ENCODE measurements at regions not wholly inside any gene's neighbourhood (a gene's known extent, or its start where the extent isn't known, plus 50 kb on each side); places are given as distances from the start of the nearest gene placed in this dataset.
A peak's percentile ranks its signal among the peaks of the same experiment; 100 is the strongest.

DNA sequence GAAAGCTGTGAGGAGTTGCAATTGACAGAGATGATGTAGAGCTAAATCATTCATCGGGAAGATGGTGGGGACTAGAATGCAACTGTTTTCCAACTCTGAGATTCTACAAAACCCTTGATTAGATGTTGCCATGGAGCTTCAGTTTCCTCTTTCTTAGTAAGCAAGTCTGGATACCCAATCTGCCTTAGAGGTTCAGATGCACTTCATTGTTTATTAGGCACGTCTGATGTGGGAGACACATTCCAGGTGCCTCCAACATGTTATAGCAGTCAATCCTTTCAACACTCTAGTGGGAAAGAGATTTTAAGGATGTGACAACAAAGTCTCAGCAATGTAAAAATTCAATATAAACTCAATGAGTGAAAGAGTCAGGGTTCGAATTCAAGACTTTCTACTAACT, 291.3 kb upstream of the PHYHIPL start:
- DNase-seq (ENCODE audit: low spot score), result no peak

GRCh38 chr10:58885686-58886345, 290.6 kb upstream of the PHYHIPL start:
- no peak for DNase-seq (ENCODE audit: low spot score)

- no peak for DNase-seq (ENCODE audit: low spot score)
Observed at GRCh38 chr10:58886406-58886805, 290.0 kb upstream of the PHYHIPL start.

DNA sequence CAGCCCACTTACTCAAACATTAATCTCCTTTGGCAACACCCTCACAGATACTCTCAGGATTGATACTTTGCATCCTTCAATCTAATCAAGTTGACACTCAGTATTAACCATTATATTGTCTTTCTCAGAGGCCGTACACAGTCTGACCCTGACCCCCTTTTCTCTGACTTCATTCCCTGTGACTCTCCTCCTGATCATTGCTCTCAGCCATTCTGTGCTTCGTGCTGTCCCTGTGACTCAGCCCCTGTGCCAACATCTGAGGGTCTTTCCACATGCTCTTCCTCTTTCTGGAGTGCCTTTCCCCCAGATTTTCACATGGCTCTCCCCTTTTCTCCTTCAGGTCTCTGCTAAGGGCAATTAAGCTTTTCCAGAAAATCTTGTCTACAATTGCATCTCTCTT, 289.0 kb upstream of the PHYHIPL start:
- DNase-seq (ENCODE audit: low spot score), result no peak

GRCh38 chr10:58888957-58889356, 287.5 kb upstream of the PHYHIPL start:
- no peak for DNase-seq (ENCODE audit: low spot score)

- peak; percentile 15 for DNase-seq (ENCODE audit: low spot score)
Observed at GRCh38 chr10:58892031-58892531, 284.4 kb upstream of the PHYHIPL start.

DNA sequence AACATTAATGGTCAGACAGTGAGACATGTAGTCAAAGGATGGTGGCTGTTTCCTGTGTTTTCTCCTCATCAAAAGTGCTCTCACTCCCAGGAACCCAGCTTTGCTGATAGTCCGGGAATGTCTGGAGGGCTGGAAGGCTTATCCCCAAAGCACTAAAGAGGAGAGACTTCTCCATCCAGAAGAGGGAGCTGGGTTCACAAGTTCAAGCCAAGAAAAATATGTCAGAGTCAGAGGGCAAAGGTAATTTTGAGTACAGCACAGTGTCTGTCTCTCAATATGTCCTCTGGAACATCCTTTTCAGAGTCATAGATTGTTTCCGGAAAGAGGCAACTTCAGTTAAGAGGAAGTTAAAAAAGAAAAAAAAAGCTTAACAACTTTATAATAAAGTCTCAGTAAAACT, 281.5 kb upstream of the PHYHIPL start:
- no peak for DNase-seq (ENCODE audit: low spot score)

- DNase-seq (ENCODE audit: low spot score), result no peak
Observed at GRCh38 chr10:58896229-58896628, 280.2 kb upstream of the PHYHIPL start.

DNA sequence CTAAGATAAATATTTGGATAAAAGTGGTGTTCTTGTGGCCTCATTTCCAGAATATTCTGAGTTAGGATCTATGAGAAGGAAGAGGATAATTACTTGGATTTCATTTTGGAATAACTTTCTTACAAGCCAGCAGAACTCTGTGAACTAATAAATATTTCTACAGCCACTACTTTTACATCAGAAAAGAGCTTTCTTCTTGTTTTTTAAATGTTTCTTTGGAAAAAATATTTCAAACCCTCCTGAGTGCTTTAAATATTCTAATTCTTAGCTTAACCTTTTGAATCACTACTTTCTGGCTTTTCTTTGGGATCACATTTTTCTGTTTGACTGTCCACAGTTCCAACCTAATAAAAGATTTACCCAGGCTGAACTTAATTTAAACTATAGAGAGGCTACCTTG, 279.2 kb upstream of the PHYHIPL start:
- no peak for DNase-seq (ENCODE audit: low spot score)

DNA sequence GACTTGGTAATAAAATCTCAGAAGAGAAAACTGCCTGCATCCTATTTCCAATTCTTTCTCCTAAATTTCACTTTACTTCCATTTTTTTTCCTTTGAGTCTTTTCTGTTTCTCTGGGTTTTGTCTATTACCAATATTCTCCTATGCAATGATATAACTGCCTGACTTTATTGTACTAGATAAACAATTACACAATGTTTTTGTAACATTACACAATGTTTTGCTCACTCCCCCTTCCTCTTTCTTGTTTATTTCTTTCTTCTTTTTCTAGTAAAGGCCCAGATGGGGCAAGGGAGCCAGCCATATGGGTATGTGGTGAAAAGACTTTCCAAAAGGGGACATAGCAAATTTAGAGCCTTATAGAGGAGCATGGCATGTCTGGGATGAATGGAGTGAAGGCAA, 278.7 kb upstream of the PHYHIPL start:
- DNase-seq (ENCODE audit: low spot score), result no peak

- DNase-seq (ENCODE audit: low spot score), result no peak
Observed at GRCh38 chr10:58898854-58899573, 277.4 kb upstream of the PHYHIPL start.

DNA sequence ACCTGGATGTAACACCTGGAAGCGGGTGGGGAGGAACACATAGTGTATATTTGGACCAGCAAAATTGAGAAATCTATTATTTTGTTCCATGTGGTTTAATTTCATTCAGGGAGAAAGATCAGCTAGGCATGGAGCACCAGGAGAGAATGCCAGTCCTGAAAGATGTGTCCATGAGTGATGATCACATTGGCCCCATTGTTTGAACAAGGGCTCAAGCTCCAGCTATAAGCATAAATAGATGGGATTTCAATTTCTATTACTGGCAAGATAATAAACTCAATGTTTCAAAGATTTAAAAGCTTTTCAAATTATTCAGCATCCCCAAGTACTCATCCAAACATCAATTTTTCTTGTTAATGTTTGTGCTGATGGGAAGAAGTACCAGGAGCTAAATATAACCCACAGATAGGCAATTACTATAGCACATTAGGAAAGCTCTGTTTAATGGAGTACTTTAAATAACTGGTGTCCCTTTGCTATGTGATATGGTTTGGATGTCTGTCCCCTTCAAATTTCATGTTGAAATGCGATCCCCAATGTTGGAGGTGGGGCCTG, 275.3 kb upstream of the PHYHIPL start:
- no peak for DNase-seq (ENCODE audit: low spot score)

- no peak for DNase-seq (ENCODE audit: low spot score)
Observed at GRCh38 chr10:58903071-58903470, 273.4 kb upstream of the PHYHIPL start.

DNA sequence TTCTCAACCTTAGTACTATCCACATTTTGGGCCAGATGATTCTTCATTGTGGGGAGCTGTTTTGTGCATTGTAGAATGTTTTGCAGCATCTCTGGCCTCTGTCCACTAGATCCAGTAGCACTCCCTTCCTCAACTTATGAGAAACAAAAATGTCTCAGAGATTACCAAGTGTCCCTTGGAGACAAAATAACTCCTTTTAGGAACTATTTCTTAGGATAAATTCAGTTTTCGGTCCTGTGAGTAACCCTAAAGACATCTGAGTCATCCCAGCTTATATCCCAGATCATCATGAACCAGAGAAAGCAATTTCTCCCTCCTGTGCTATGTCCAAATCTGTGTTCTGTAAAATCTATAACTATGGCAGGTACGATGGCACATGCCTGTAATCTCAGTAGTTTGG, 266.6 kb upstream of the PHYHIPL start:
- peak; percentile 46 for DNase-seq (ENCODE audit: low spot score)

DNA sequence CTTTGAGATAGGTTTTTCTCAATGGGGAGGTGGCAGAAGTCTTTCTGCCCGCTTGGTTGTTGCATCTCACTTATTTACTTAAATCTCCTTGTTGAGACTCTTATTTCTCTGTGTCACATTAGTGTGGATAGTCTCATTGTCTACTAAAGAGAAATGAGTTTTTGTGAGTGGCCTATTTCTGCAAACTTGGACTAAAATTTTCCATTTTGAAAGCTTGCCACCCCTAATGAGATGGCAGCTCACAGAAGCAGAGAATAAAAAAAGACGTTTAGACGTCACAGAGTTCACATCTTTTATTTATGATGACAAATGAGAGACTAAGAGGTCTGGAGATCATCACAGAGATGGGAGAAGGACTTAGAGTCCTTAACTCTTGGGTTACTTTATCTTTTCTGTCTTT, 262.7 kb upstream of the PHYHIPL start:
- no peak for DNase-seq (ENCODE audit: low spot score)

- DNase-seq (ENCODE audit: low spot score), result no peak
Observed at GRCh38 chr10:58918887-58919286, 257.6 kb upstream of the PHYHIPL start.

GRCh38 chr10:58919927-58920654, 256.4 kb upstream of the PHYHIPL start:
- peak; percentile 66 for DNase-seq (ENCODE audit: low spot score)

DNA sequence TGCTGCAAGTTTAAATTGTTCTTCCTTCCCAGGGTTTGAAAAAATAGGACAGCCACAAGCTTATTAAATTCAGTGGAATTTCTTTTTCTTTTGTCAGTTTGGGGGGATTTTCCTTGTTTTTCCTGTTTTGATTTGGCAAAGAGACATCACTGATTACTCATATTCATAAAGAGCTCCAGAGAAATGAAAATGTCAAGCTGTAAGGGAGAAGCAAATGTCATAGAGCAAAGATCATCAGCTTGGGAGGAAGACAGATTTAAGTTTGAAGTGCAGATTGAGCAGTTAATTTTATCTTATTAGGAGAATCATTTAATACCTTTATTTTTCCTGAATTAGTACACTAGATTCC, 255.8 kb upstream of the PHYHIPL start:
- DNase-seq (ENCODE audit: low spot score), result no peak

GRCh38 chr10:58921421-58921855, 255.0 kb upstream of the PHYHIPL start:
- DNase-seq (ENCODE audit: low spot score), result no peak

GRCh38 chr10:58925381-58925780, 251.1 kb upstream of the PHYHIPL start:
- DNase-seq (ENCODE audit: low spot score), result no peak

GRCh38 chr10:58930500-58930899, 245.9 kb upstream of the PHYHIPL start:
- no peak for DNase-seq (ENCODE audit: low spot score)

GRCh38 chr10:58932126-58932525, 244.3 kb upstream of the PHYHIPL start:
- DNase-seq (ENCODE audit: low spot score), result peak; percentile 61

Data from AG08395 (cell line).